UCSD-AML1 (cell line): ENCODE measurements at regions not wholly inside any gene's neighbourhood (a gene's known extent, or its start where the extent isn't known, plus 50 kb on each side); places are given as distances from the start of the nearest gene placed in this dataset.
"Not testable (repeated sequence)": the region's sequence is repeated elsewhere in the genome, so short reads cannot be mapped to it uniquely, and the experiment has no call there.

Experiments
- DNase-seq: peaks from one replicate; lab custom pipeline; 2025; ENCODE audit not compliant: unreplicated experiment; lab: John Stamatoyannopoulos, UW

DNA sequence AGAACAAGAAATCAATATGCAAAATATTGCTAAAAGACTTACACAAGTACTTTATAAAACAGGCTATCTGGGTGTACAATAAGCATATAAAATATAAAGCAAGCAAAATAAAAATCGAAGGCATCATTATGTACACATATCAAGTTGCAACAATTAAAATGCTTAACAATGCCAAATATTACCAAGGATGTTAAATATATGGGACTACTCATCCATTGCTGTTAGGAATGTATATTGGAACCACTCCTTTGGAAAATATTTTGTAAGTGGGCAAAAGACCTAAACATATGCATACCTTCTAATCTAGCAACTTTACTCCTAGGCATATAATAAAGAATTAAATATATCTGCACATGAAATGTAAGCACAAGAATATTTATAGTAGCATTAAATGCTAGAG, 632.6 kb upstream of the COX7C start:
- no peak for DNase-seq

DNA sequence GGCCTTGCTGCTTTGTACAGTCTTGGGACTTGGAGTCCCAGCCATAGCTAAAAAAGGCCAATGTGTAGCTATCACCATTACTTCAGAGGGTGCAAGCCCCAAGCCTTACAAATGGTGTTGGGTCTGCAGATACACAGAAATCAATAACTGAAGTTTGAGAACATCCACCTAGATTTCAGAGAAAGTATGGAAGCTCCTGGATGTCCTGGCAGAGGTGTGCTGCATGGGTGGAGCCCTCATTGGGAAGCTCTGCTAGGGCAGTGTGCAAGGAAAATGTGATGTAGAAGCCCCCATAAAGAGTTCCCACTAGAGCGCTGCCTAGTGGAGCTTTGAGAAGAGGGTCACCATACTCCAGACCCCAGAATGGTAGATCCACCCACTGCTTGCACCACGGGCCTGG, 626.7 kb upstream of the COX7C start:
- no peak for DNase-seq

GRCh38 chr5:85994653-85995052, 623.1 kb upstream of the COX7C start:
- not testable (repeated sequence) for DNase-seq

GRCh38 chr5:85998656-85999055, 619.1 kb upstream of the COX7C start:
- no peak for DNase-seq

- no peak for DNase-seq
Observed at GRCh38 chr5:86008293-86008692, 609.4 kb upstream of the COX7C start.

DNA sequence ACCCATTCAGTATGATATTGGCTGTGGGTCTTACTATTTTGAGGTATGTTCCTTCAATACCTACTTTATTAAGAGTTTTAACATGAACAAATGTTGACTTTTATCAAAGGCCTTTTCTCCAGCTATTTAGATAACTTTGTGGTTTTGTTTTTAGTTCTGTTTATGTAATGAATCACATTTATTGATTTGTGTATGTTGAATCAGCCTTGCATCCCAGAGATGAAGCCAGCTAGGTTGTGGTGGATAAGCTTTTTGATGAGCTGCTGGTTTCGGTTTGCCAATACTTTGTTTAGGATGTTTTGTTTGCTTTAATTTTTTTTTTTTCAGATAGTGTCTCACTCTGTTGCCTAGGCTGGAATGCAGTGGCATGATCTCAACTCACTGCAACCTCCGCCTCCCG, 609.0 kb upstream of the COX7C start:
- no peak for DNase-seq

GRCh38 chr5:86011937-86012336, 605.8 kb upstream of the COX7C start:
- no peak for DNase-seq

GRCh38 chr5:86029308-86029707, 588.4 kb upstream of the COX7C start:
- no peak for DNase-seq

GRCh38 chr5:86030753-86031152, 587.0 kb upstream of the COX7C start:
- DNase-seq = no peak

- no peak for DNase-seq
Observed at GRCh38 chr5:86038566-86038965, 579.2 kb upstream of the COX7C start.

- no peak for DNase-seq
Observed at GRCh38 chr5:86039351-86039750, 578.4 kb upstream of the COX7C start.

- DNase-seq = no peak
Observed at GRCh38 chr5:86070719-86071118, 547.0 kb upstream of the COX7C start.

- DNase-seq = no peak
Observed at GRCh38 chr5:86074297-86074696, 543.4 kb upstream of the COX7C start.

- no peak for DNase-seq
Observed at GRCh38 chr5:86075139-86075538, 542.6 kb upstream of the COX7C start.

DNA sequence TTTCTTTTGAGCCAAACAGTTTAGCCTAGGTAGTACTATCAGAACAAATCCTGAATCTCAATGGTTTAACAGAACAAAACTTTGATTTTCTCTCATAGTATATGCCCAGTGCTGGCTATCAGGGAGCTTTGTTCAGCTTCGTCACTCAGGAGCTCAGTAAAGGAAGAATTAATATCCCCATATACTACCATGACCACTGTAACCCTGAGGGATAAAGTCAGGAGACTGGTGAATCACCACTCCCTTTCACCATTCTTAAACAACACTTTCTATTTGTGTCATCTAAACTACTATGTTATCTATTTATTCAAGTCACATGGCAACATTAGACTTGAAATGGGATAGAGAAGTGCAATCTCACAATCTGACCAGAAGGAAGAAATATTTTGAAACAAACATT, 522.6 kb upstream of the COX7C start:
- no peak for DNase-seq

GRCh38 chr5:86101966-86102365, 515.8 kb upstream of the COX7C start:
- no peak for DNase-seq

GRCh38 chr5:86108825-86109224, 508.9 kb upstream of the COX7C start:
- DNase-seq = no peak

GRCh38 chr5:86112249-86112648, 505.5 kb upstream of the COX7C start:
- DNase-seq = no peak

DNA sequence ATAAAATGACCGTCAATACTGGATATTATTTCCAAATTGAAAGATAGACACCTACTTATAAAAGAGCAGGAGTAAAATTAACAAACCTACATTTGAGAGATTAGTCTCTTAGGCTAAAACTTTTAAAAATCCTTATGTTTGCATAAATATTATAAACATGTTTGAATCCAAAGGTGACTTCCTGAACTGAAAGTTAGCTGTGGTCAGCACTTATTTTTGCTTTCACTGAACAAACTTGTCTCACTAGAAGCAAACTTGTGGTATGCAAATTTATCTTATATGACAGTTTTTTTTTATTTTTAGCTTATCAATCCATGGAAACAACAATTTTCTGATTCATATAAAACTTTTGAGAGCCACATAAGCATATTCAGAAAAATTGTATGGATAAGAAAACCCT, 502.6 kb upstream of the COX7C start:
- DNase-seq = no peak

DNA sequence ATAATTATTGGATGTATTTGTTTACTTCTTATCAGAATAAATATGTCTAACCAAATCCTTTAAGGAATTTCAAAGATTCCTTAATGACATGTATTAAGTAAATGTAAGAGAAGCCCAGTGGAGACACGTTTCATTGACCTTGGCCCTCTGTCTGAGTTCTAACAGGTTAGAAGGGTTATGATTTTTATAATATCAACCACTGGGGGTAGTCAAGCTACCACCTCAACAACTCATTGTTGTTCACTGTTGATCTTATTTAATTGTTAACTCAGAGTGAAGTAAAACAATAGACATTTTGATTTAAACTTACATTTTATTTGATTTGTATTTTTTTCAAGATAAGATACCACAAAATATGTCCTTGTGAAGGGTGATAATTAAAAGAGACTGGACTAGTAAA, 499.2 kb upstream of the COX7C start:
- DNase-seq = no peak

- no peak for DNase-seq
Observed at GRCh38 chr5:86124333-86124732, 493.4 kb upstream of the COX7C start.

- DNase-seq = no peak
Observed at GRCh38 chr5:86125731-86126601, 491.8 kb upstream of the COX7C start.

GRCh38 chr5:86127696-86128095, 490.0 kb upstream of the COX7C start:
- no peak for DNase-seq
